ENCODE measurements at regions not wholly inside any gene's neighbourhood (a gene's known extent, or its start where the extent isn't known, plus 50 kb on each side); places are given as distances from the start of the nearest gene placed in this dataset.

- H3K27ac ChIP-seq, result no peak overlapping the region
- ChIA-PET POLR2A (ENCODE audit: low non-redundant PET) (no interaction called here), CTCF (no interaction called here)
- TF ChIP-seq, protein P1, sequence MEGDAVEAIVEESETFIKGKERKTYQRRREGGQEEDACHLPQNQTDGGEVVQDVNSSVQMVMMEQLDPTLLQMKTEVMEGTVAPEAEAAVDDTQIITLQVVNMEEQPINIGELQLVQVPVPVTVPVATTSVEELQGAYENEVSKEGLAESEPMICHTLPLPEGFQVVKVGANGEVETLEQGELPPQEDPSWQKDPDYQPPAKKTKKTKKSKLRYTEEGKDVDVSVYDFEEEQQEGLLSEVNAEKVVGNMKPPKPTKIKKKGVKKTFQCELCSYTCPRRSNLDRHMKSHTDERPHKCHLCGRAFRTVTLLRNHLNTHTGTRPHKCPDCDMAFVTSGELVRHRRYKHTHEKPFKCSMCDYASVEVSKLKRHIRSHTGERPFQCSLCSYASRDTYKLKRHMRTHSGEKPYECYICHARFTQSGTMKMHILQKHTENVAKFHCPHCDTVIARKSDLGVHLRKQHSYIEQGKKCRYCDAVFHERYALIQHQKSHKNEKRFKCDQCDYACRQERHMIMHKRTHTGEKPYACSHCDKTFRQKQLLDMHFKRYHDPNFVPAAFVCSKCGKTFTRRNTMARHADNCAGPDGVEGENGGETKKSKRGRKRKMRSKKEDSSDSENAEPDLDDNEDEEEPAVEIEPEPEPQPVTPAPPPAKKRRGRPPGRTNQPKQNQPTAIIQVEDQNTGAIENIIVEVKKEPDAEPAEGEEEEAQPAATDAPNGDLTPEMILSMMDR (conservative IDR thresholded peaks at IDR 0.05; ENCODE audit: low read depth), result no peak
- DNase-seq (ENCODE audit: low spot score), result no peak
These were observed 324.5 kb downstream of the SOX4 start for GRCh38 chr6:21918041-21918440.

- ChIA-PET POLR2A (ENCODE audit: low non-redundant PET) (no interaction called here), CTCF (no interaction called here)
- DNase-seq (ENCODE audit: low spot score), result no peak
- no peak overlapping the region for H3K27ac ChIP-seq
- TF ChIP-seq, protein P1 (conservative IDR thresholded peaks at IDR 0.05; ENCODE audit: low read depth), result no peak
These were observed 325.1 kb downstream of the SOX4 start for GRCh38 chr6:21918666-21919065.

- POLR2A ChIA-PET (ENCODE audit: low non-redundant PET), result no interaction called here
- CTCF ChIA-PET, result no interaction called here
These were observed 328.5 kb downstream of the SOX4 start for GRCh38 chr6:21922086-21922485.

GRCh38 chr6:21924002-21924401 is 330.5 kb downstream of the SOX4 start:
- TF ChIP-seq, protein P1 (conservative IDR thresholded peaks at IDR 0.05; ENCODE audit: low read depth), result no peak
- DNase-seq (ENCODE audit: low spot score), result no peak
- no peak overlapping the region for H3K27ac ChIP-seq
- CTCF ChIA-PET, result no interaction called here
- POLR2A ChIA-PET (ENCODE audit: low non-redundant PET), result no interaction called here

More at GRCh38 chr6:21922086-21922485, 328.5 kb downstream of the SOX4 start:
- TF ChIP-seq, protein P1 (conservative IDR thresholded peaks at IDR 0.05; ENCODE audit: low read depth), result no peak
- H3K27ac ChIP-seq, result no peak overlapping the region
- no peak for DNase-seq (ENCODE audit: low spot score)

GRCh38 chr6:21928827-21929226 is 335.3 kb downstream of the SOX4 start:
- H3K27ac ChIP-seq, result no peak overlapping the region
- POLR2A ChIA-PET (ENCODE audit: low non-redundant PET), result no interaction called here

DNA sequence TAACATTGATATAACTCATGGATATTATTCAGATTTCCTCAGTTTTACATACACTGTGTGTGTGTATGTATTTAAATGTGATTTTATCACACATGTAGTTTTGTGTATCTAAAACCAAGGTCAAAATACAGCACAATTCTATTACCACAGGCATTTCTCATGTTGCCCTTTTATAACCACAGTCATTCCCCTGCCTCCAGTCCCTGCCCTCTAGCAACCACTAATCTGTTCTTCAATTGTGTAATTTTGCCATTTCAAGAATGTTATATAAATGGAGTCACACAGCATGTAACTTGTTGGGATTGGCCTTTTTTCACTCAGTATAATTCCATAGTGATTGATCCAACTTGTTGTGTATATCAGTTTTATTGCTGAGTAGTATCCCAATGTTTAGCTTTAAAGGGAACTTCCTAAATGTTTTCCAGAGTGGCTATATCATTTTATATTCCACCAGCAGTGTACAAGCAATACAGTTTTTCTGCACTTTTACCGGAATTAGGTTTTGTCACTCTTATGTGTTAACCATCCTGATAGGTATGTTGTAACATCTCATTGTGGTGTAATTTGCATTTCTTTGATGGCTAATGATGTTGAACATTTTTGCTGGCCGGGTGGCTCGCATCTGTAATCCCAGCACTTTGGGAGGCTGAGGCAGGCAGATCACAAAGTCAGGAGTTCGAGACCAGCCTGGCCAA is 338.2 kb downstream of the SOX4 start:
- no peak overlapping the region for H3K27ac ChIP-seq
- TF ChIP-seq, protein P1 (conservative IDR thresholded peaks at IDR 0.05; ENCODE audit: low read depth), result no peak
- ChIA-PET CTCF (no interaction called here), POLR2A (ENCODE audit: low non-redundant PET) (no interaction called here)
- no peak for DNase-seq (ENCODE audit: low spot score)

More at GRCh38 chr6:21928827-21929226, 335.3 kb downstream of the SOX4 start:
- CTCF ChIA-PET, result interaction anchor here (1.0 kb wide), 1 partner anchor 27 kb away, joined by 3 read pairs; no protein-coding TSS in a partner anchor
- TF ChIP-seq, protein P1 (conservative IDR thresholded peaks at IDR 0.05; ENCODE audit: low read depth), result no peak
- DNase-seq (ENCODE audit: low spot score), result no peak

Data from RWPE1 (cell line).